Muscle of back (tissue), 3 donors: ENCODE measurements at regions not wholly inside any gene's neighbourhood (a gene's known extent, or its start where the extent isn't known, plus 50 kb on each side); places are given as distances from the start of the nearest gene placed in this dataset.

Source experiments
- DNase-seq, 3 donors: peaks; one replicate each; pipeline versions ENCODE4 v3.0.0 to v3.0.0-alpha.2; 2013

DNA sequence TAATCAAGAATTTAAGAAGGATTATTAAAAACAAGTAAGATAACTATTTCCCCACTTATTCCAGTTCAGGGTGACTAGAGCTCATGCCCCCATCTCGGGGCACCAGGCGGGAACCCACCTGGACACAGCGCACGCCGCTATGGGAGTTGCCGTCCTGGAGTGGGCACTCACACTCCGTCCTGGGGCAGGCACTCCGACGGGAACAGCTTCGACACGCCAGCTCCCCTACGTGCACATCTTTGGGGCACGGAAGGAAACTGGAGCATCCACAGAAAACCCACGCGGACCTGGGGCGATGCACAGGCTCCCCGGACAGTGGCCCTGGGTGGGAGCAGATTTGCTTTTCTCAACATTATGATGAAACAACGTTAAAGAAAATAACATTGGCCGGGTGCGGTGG, 52.0 kb upstream of the GATA5 start:
- DNase-seq = no peak

DNA sequence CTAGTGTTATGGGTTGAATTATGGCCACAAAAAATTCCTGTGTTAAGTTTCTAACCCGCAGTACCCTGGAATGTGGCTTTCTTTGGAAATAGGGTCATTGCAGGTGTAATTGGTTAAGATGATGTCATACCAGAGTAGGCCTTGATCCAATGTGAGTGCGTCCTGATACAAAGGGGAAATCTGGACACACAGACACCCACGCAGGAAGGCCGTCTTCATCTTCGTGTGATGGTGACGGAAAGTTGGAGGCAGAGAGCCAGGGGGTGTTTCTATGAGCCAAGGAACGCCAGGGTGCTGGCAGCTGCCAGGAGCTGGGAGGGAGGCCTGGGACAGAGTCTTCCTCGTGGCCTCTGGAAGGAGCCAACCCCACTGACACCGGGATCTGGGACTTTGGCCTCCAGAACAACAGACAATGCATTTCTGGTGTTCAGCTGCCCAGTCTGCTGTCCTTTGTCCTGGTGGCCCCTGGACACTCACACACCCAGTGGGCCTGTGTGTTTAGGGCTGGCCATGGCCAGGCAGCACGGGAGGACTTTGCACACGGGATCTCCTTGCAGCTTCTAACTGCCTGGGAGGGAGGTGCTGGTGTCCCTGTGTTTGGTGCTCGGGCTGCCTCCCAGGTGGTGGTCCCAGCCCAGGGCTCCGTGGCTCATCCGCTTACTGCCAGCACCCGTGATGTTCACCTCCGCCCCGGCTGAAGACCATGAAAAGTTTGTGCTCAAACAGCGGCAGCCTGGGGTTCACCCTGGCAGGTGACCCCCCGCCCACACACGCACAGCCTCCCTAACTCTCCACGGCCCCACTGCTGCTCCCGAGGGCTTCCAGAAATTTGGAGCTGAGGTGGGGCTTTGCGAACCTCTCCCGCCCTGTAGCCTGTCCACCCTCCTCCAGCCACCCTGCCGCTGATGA, 53.4 kb upstream of the GATA5 start:
- DNase-seq = no peak

DNA sequence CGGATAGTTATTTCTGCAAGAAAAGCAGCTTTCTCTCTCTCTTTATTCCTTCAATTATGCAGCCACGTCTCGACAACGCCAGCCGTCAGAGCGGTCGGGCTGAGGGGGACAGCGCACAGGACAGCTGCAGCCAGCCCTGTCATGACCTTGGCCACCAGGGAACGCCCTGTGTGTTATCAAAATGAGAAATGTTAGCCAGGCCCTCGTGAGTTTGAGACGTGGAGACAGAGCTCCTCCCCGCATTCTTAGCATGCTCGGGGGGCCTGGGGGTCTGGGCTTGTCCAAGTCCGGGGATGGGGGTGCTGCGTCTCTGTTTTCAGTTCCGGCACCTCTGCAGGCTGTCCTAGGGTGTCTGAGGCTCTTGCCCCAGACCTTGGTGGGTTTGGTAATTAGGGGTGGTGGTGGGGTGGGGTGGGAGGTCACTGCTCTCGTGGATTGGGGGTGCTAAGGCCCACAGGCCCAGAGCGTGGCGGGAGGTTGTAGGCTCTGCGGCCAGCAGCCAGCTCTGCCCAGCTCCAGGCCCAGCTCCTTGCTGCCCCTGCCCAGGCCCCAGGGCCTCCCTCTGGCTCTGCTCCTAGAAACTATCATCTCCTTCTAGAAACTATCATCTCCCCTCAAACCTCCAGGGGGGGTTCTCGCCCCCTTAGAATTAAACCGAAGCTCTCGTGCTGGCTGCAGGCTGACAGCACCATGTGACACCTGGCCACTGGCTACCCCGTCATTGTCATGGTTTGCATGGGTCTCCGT, 54.3 kb upstream of the GATA5 start:
- DNase-seq = peak in 1 of 3 donors; percentile 57

DNA sequence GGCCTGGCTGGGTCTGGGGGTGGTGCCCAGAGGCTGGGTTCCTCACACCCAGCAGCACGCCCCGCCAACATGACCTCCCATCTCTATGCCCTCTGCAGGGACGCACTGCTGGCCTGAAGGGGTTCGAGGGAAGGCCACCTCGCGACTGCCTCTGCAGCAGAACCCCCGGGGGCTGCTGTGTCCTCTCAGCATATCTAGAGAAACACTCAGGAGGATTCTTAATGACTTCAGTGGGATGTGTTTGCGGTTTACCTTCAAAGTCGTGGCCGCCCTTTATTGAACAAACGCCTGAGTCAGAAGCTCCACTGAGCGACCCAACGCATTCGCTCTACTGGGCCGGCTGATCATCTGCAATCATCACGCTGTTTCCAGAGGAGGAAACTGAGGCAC, 54.8 kb upstream of the GATA5 start:
- no peak for DNase-seq

DNA sequence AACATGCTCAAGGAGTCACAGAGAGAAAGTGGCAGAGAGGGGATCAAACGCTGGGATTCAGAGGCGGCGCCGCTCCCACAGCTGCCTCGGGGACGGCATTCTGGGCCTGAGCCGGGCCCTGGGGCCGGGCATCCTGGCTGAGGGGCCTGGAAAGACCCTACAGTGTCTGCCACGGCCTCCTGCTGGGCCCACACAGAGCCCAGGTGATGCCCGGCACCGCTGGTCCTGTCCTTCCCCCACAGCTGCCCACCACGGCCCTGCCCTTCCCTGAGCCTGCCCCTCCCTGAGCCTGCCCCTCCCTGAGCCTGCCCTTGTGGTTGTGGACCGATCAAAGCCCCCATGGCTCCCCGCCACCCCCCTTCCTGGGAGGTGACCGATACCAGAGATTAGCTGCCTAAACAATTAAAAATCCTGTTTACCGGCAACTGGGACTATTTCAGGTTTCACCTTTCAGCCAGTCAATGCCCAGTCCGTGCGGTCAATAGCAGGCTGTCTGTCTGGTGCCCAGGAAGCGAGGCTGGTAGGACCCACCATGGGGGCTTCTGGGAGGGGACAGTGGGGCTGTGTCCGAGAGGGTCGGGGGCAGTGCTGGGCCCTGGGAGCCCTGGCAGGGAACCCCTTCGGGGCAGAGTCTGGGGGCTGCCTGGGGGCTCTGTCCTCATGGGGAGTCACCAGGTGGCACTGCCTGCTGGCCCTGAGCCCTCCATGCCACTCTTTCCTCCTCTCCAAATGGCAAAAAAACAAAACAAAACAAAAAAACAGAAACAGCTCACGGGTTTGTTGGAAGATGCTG, 55.4 kb upstream of the GATA5 start:
- no peak for DNase-seq

DNA sequence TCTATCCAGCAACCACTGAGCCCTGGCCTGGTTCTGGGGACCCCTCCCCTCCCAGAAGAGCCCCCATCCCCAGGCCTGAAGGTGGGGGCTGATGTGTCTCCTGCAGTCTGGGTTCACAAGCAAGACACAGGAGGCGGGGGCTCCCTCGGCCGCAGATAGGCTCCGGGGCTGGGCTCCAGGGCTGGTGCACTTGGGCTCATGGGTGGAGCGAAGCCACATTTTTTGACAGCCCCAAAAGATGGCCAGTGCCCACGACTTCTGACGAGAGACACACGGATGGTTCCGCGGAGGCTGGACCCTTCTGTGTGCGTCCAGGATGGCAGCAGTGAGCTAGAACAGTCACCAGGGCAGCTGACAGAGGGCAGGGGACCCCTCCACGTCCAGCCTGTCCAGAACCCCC, 57.1 kb upstream of the GATA5 start:
- DNase-seq = no peak

DNA sequence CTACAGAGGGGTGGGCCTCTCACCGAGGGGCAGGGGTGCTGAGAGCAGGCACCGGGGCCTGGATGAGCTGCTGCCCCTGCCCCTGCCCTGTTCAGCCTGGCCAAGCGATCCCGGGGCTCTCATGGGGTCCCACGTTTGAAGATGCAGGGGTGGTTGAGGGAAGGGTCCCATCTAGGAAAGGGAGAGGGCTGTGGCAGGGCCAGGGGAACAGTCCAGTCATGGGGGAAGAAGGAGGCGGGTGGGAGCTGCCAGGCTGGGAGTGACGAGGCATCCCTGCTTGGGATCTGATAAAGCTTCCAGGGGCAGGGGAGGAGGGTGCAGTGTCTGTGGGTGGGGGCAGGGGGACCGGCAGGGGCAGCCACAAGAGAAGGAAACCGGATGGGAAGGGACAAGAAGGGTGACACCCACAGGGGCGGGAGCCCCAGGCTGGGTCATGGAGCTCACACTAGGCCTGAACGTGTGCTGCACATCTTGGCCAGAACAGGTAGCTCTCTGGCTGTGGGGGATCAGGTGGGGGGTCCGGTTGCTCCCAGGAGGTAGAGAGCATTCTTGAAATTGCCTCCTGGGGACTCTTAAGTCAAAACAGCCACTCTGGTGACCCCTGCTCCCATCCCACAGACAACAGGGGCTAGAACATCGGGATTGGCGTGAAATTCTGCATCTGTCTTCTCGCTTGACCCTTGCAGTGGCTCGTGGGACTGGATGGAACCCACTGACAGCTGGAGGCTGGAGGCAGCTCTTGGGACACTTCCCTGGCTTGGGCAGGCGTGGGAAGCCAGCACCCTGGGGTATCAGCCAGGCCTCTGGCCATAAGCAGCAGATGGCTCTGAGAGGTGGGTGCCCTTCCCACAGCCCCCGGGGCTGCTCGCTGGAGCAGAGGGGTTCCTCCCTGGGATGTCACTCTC, 58.0 kb upstream of the GATA5 start:
- DNase-seq = no peak

DNA sequence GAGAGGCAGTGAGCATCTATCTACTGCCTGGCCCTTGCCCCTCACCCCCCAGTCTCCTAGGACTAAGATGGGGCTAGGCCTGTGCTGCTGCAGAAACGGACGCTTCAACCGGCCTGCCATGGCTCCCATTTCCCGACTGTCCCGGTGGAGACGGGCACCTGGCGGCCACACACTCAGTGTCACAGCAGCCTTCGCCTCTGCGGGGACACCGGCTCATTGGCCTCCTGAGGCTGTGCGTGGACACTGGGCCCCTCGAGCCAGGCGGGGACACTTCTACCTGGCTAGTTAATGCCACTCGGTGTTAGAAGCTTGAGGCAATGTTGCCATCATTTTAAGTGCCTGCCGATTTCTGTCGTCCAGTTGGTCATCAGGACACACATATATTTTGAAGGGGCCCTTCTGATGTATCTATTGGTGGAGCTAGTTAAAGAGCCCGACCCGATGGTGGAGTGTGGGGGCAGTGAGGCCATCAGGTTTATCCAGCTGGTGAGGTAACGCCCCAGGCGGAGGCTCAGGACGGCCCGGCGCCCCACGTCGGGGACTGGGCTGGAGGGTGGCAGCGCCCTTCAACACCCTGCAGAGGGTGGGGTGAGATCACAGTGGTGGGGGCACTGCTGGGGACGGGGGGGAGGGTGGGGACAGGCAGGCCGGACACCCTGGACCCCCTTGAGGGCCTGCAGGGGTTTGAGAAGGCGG, 58.9 kb upstream of the GATA5 start:
- DNase-seq = no peak

DNA sequence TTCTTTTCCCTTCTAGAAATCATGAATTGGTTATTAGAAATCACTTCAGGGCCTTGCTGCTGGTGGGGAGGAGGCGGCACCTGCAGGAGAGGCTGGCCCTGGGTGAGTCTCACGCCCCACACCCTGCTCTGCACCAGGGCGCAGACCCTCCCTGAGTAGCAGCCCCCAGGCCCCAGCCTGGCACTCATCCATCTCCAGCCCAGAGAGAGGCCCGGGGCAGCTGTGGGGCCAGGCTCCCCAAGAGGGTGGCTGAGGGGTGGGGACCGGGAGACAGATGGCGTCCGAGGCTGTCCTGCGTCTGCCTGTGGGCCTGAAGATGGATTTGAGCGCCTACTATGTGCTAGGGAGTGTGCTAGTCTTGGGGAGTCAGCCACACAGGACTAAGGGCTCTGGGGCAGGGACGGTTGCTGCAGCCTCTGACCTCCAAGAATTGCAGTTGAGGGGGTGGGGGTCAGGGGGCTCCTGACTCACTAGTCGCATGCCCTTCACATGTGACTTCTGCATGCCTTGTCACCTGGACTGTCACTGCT, 59.6 kb upstream of the GATA5 start:
- no peak for DNase-seq

DNA sequence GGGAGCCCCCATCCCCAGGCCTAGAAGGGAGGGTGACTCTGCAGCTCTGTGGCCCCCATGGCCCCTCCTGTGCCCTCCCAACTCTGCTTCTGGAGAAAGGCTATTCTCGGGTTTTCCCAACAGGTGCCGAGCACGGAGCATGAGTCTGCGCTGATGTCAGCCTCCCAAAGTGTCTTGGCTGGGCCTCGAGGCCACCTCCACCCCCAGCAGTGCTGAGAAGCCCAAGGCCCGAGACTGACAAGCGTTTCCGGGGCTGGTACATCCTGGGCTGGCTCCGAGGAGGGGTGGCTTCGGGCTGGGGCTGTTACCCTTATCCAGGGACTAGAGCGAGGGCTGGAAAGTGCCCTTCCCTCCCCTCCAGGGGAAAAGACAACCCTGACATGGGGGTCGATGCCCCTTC, 60.2 kb upstream of the GATA5 start:
- DNase-seq = peak in 2 of 3 donors; percentile 52 to 59

DNA sequence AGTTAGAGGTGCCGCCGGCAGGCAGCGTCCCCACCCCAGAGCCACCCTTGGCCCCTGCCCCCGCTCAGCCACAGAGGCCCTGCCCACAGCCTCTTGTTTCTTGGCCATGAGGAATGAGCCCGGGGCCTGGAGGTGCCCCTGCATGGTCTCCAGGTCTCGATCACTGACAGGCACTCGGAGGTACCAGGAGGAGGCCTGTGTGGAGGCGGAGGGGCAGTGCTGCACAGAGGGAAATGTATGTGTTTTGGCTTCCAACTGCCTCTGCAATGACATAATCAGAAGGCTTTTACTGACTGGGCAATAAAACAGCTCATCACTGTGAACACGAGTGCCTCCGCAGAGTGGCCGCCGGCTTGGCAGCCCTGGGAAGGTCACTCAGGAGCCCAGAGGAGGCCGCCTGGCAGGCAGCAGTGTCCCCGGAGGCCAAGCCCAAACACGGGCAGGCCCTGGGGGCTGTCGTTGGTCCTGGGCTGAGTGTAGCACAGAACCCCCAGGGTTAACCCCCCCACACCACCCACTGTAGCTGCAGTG, 61.1 kb upstream of the GATA5 start:
- DNase-seq = no peak

DNA sequence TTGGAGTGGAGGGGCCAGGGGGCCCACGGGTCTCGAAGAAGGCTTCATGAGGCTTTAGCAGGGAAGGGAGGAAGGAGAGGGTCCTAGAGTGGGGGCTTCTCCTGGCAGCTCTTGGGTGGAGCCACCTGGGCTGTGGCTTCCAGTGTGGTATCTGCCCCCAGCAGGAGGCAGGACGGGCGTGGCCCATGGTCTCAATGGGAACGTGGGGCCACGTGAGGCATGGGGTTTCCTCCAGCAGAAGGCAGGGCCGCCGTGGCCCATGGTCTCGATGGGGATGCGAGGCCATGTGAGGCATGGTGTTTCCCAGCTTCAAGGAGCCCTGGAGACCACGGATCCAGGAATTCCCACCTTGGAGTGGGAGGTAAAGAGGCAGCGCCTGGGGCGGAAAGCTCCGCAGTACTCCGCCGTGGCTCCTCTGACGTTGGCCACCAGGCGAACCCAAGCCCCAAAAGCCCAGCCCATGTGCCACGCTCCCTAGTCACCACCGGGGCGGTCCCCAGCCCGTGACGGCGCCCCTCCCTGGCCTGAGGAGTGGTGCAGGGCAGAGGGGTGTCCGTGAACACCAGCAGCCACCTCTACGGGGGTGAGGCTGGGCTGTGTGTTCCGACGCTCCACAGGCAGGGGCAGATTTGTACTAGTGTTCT, 62.0 kb upstream of the GATA5 start:
- DNase-seq = no peak

DNA sequence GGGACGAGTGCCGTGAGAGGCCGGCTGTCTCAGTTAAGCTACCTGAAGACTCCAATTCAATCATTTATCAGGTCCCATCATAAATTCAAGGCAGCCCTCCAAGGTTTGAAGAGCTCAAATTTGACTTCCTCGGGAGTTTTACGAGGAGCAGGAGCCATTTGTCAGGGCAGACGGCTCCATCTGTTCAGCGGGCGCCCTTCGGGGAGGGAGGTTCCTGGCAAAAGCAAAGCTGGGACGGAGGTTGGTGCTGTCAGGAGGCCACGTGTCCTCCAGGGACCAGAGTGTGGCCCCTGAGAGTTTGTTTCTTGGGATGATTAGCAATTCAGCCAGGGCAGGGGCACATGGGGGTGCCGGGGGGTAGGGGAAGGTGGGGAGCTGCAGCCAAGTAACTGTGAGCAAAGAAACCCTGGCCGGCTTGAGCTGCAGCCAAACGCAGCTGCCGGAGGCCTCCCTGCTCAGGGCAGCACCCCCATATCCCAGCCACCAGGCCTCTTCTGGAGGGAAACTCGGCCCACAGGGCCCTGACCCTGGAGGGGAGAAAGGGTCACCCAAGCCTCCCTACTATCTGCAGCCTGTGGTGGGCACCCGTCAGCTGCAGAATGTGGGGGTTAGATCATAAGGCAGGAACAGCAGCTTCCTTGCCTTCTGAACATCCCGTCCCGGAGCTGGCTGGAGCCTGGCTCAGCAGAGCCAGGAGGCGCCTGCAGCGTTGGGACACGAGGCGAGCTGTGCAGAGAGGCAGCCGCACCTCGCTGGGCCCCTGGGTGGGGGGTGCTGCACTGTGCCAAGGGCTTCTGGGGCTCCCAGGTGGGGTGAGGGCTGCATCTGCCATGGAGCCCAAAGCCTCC, 63.6 kb upstream of the GATA5 start:
- peak in 1 of 3 donors; percentile 64 for DNase-seq

DNA sequence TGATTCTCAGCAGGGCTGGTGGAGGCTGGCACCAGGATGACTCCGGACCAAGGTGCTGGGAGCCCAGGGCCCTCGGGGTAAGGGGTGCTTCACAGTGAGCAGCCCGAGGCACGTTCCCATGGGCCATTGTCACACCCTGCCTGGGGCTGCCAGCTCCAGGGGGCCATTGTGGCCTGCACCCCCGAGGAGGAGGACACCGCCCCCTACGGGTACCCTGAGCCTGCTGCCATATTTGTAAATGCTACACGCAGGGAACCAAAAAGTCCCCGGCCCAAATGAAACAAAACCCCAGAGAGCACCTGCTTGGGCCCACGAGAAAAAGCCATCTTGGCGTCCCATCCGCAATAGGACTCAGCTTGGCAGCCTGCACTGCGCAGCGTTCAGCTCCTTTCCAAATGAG, 64.7 kb upstream of the GATA5 start:
- no peak for DNase-seq

DNA sequence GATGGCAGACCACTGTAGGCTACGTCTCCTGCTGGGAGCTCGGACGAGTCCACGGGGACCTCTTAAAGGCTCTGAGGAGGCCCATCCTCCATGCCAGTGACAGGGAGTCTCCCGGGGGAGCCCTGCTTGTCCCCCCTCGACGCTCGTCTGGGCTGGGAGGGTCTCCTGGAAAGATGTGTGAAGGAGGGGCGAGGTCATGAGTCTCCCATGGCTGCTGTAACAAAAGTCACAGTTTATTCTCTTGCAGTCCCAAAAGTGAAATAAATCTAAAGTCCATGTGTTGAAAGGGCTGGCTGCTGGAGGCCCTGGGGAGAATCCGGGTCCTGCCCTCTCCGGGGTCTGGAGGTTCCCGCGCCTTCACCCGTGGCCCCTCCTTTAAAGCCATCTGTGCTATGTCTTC, 67.1 kb upstream of the GATA5 start:
- no peak for DNase-seq

DNA sequence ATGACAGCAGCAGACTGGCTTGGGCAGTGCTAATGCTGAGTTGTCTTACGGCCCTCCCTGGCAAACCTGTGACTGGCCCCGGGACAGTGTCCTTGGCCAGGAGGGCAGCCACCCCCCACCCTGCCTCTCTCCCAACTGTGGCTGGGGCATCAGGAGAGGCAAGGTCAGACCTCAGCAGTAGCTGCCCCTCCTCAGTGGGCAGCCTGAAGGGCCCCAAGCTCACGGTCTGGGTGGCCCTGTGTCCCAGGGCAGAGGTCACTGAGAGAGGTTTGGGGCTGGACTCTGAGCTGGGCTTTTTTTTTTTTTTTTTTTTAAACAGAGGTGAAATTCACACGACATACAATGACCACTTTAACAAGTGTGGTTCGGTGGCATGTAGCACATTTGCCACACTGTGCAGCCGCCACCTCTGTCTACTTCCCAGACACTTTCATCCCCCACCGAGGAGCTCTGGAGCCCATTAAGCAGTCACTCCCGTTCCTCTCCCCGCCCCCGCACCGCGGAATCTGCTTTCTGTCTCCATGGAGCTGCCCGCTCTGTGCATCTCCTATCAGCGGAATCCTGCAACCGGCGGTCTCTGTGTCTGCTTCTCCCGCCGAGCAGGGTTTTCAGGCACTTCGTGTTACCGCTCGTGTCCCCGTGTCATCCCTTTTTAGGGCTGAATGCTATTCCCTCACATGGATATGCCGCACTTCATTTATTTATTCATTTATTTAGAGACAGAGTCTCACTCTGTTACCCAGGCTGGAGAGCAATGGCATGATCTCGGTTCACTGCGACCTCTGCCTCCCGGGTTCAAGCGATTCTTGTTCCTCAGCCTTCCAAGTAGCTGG, 67.9 kb upstream of the GATA5 start:
- DNase-seq = no peak

DNA sequence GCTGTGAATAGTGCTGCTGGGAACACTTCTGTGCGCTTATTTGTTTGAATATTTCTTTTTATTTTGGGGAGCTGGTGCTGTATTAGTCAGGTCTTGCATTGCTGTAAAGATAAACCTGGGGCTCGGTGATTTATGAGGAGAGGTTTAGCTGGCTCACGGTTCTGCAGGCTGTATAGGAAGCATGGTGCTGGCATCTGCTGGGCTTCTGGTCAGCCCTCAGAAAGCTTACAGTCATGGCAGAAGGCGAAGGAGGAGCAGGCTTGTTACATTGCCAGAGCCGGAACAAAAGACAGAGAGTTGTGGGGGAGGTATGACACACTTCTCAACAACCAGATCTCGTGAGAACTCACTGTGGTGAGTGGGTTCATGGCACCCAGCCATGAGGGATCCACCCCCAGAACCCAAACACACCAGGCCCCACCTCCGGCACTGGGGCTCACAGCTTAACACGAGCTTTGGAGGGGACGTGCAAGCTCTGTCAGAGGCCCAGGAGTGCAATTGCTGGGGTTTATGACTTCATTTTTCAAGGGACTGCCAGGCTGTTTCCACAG, 68.8 kb upstream of the GATA5 start:
- no peak for DNase-seq
